ENCODE measurements at regions not wholly inside any gene's neighbourhood (a gene's known extent, or its start where the extent isn't known, plus 50 kb on each side); places are given as distances from the start of the nearest gene placed in this dataset.

GRCh38 chr9:107927276-107927675 lies 437.7 kb upstream of the KLF4 start (continued):
- no peak for TF ChIP-seq REST (IDR thresholded peaks at IDR 0.05)

- no peak for DNase-seq (ENCODE audit: low spot score)
- Histone ChIP-seq H3K9me3 (ENCODE audit: control insufficient read depth in 4 of 4, low read length in 3 of 4) (peaks cover 0 to 7% (median under 1%) of the 10 kb centered on the region in 4 donors), H3K36me3 (ENCODE audit: control insufficient read depth in 4 of 4, insufficient read depth in 3 of 4, low read depth in 1 of 4, low read length in 3 of 4) (no peaks in the 10 kb centered on the region), H3K27ac (ENCODE audit: low read depth in 1 of 2, low read length in 2 of 2) (no peak overlapping the region), H3K4me3 (ENCODE audit: low read depth in 1 of 3, low read length in 3 of 3) (no peak overlapping the region), H3K9ac (ENCODE audit: low read depth in 1 of 2, low read length in 2 of 2) (no peak overlapping the region), H3K27me3 (ENCODE audit: control insufficient read depth in 4 of 4, insufficient read depth in 4 of 4, low read length in 3 of 4) (no peaks in the 10 kb centered on the region), H3K4me1 (ENCODE audit: control insufficient read depth in 4 of 4, insufficient read depth in 4 of 4, low read length in 3 of 4) (no peaks in the 10 kb centered on the region)
- TF ChIP-seq RXRA (IDR thresholded peaks at IDR 0.05) (no peak), HNF4G (IDR thresholded peaks at IDR 0.05) (no peak), MAX (IDR thresholded peaks at IDR 0.05) (no peak), FOXA2 (IDR thresholded peaks at IDR 0.05) (no peak), EGR1 (IDR thresholded peaks at IDR 0.05; ENCODE audit: low read depth in 2 of 2) (no peak), JUND (IDR thresholded peaks at IDR 0.05) (no peak), RAD21 (IDR thresholded peaks at IDR 0.05) (no peak)
- 81% methylated on average over 5 of the region's 5 CpGs for WGBS
These were observed 436.3 kb upstream of the KLF4 start for GRCh38 chr9:107925749-107926297.

GRCh38 chr9:107922260-107922659 lies 432.7 kb upstream of the KLF4 start:
- Histone ChIP-seq H3K27me3 (ENCODE audit: control insufficient read depth in 4 of 4, insufficient read depth in 4 of 4, low read length in 3 of 4) (no peaks in the 10 kb centered on the region), H3K4me3 (ENCODE audit: low read depth in 1 of 3, low read length in 3 of 3) (no peak overlapping the region), H3K27ac (ENCODE audit: low read depth in 1 of 2, low read length in 2 of 2) (no peak overlapping the region), H3K9me3 (ENCODE audit: control insufficient read depth in 4 of 4, low read length in 3 of 4) (peaks cover 0 to 7% (median under 1%) of the 10 kb centered on the region in 4 donors), H3K36me3 (ENCODE audit: control insufficient read depth in 4 of 4, insufficient read depth in 3 of 4, low read depth in 1 of 4, low read length in 3 of 4) (no peaks in the 10 kb centered on the region), H3K4me1 (ENCODE audit: control insufficient read depth in 4 of 4, insufficient read depth in 4 of 4, low read length in 3 of 4) (no peaks in the 10 kb centered on the region), H3K9ac (ENCODE audit: low read depth in 1 of 2, low read length in 2 of 2) (no peak overlapping the region)
- no peak for DNase-seq (ENCODE audit: low spot score)
- TF ChIP-seq REST (IDR thresholded peaks at IDR 0.05) (no peak), NR2F2 (IDR thresholded peaks at IDR 0.05) (no peak), FOXA2 (IDR thresholded peaks at IDR 0.05) (no peak), FOXA1 (IDR thresholded peaks at IDR 0.05) (no peak), RXRA (IDR thresholded peaks at IDR 0.05) (no peak), MAX (IDR thresholded peaks at IDR 0.05) (no peak), EGR1 (IDR thresholded peaks at IDR 0.05; ENCODE audit: low read depth in 2 of 2) (no peak), TAF1 (conservative IDR thresholded peaks at IDR 0.05) (no peak), JUND (IDR thresholded peaks at IDR 0.05) (no peak), ATF3 (IDR thresholded peaks at IDR 0.05) (no peak), YY1 (IDR thresholded peaks at IDR 0.05) (no peak), ZBTB33 (IDR thresholded peaks at IDR 0.05) (no peak), SP1 (IDR thresholded peaks at IDR 0.05) (no peak), GABPA (IDR thresholded peaks at IDR 0.05 in 1 of 2, conservative IDR thresholded peaks at IDR 0.05 in 1 of 2) (no peak), HNF4A (conservative IDR thresholded peaks at IDR 0.05) (no peak), RAD21 (IDR thresholded peaks at IDR 0.05) (no peak), HNF4G (IDR thresholded peaks at IDR 0.05) (no peak), CTCF (IDR thresholded peaks at IDR 0.05; ENCODE audit: low read depth, low read length, missing input control) (no peak)
- WGBS, result 82% methylated on average over 1 of the region's 1 CpG
